HL-60/S4 treated with phorbol 12-myristate 13-acetate at 8.2 ng/mL for 4 days and 3 days (cell line): ENCODE measurements at regions not wholly inside any gene's neighbourhood (a gene's known extent, or its start where the extent isn't known, plus 50 kb on each side); places are given as distances from the start of the nearest gene placed in this dataset.

Experiments
- in situ Hi-C: fragments of 300-500 bp; cut with MboI; formaldehyde crosslinking; loops from 2 replicates; pipeline ENCODE4 v1.15.0; 2022; ENCODE audit warnings: low sequenced_read_pairs

GRCh38 chr7:25849500-25850184 lies 302.4 kb upstream of the NFE2L3 start:
- in situ Hi-C loops: loop anchor here (25.0 kb wide), 1 partner anchor 587 kb away; no protein-coding TSS in a partner anchor

GRCh38 chr7:25850216-25850615 lies 301.8 kb upstream of the NFE2L3 start:
- in situ Hi-C loops: no loop called here

- in situ Hi-C loops: no loop called here
Measured at GRCh38 chr7:25850735-25851134, 301.3 kb upstream of the NFE2L3 start.

DNA sequence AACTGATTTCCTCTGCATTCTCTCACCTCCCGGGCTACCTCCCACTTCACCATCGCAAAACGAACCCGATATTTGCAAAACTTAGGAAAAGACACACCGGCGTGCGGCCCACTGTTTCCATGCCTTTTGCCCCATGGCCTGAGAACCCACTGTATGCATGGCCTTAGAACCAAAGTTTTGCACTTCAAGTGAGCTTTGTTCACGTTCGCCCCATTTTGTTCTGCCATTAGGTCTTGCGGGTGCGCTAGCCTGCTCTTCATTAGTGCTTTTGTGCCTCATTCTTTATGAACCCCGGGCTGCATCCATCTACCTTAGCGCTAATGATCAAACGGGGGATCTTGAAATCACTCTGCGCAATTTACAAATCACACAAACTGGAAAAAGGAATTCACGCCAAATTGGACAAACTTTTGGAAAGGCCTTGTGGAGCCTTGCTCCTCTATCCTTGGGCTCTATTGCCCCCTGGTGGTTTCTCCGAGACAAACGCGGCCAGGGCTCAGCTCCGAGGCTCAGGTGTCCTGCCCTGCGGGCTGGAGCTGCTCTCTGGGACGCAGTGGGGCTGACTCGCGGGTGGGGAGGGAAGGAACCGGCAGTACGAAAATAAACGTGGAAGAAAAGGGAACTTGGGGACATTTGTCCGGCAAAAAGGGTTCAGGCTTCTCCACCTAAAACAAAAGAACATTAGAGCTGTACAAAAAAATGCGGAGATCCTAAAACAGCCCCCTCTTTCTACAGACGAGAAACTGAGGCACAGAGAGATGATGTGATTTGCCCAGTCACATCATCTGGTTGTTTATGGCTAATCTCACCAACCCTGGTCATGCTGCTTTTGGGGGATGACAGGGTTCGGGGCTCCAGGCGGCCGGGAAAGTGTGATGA lies 300.4 kb upstream of the NFE2L3 start:
- in situ Hi-C loops: no loop called here

DNA sequence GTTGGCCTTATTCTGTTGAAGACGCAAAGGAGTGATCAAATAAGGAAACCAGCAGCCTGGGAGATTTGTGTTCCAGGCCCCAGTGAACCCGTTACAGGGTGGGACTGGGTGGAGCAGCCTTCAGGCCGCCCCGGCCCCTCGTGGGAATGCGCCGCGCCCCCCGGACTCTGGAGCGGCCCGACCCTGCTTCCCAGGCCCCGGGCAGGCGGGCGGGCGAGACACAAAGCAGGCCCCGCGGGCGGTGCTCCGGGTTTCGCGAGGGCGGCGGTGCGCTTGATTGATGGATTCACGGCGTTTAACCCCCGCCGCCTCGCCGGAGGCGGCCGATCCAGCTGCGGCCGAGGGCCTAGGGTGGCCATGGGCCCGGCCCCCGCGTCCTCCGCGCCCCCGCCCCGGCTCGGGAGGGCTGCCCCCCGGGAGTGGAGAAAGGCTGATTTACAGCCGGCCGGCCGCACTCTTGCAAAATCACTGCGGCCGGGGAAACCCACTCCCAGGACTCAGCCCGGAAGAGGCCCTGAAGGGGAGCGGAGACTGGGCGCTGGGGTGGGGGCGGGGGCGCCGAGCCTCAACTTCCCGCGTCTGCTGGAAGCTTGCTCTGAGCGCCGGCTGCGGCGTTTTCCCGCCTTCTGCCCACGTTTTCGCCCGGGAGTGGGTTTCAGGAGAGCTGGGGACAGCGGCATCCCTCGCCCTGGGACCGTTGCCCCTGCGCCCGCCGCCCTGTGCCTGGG lies 299.6 kb upstream of the NFE2L3 start:
- in situ Hi-C loops: no loop called here

DNA sequence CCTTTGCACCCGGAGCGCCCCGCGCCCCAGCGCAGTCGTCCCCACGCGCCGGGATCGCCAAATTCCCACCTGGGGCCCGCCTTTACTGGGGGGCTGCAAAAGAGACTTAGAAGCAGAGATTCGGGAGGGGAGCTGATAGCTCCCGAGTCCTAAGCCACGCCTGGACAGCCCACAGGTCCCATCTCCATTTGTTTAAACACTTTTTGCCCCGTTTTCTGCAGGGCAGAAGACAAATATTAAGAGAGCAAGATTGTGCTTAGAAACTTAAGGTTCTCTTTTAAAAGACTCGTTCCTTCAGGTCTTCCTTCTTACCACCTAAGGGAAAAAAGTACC lies 299.1 kb upstream of the NFE2L3 start:
- in situ Hi-C loops: no loop called here

DNA sequence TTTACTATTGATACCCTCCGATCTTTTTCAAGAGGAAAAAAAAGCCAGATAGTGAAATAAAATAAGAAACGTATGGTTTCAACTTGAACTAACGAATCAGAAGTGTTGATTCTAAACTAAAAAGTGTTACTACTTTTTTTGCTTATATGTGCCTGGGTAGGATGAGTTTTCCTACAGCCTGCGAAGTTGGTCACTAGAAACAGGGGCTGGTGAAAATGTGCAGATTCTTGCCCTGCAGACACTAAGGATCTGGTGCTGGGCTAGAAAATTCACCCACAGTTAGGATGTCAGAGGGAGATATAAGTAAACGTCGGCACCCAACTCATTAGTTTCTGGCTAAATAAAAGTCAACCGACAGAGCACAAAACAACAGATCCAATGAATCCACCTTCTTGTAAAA lies 298.7 kb upstream of the NFE2L3 start:
- in situ Hi-C loops: no loop called here

DNA sequence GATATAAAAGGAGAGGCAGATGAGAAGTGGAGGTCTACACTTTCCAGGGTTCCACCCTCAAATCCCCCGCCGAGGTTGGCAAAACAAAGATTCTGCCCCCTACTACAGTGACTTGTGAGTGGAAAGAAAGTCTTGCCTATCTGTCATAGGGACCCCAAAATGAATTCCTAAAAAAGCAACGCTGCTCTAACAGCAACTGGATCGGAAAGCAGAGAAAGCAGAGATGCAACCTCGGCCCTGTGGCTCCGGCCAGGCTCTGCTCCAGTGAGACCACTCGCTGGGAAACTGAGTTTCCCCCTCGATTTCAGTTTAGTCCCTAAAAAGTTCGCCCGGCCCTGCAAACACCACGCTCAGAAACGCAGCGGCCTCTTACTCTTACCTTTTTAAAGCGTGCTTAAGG lies 297.9 kb upstream of the NFE2L3 start:
- in situ Hi-C loops: no loop called here

DNA sequence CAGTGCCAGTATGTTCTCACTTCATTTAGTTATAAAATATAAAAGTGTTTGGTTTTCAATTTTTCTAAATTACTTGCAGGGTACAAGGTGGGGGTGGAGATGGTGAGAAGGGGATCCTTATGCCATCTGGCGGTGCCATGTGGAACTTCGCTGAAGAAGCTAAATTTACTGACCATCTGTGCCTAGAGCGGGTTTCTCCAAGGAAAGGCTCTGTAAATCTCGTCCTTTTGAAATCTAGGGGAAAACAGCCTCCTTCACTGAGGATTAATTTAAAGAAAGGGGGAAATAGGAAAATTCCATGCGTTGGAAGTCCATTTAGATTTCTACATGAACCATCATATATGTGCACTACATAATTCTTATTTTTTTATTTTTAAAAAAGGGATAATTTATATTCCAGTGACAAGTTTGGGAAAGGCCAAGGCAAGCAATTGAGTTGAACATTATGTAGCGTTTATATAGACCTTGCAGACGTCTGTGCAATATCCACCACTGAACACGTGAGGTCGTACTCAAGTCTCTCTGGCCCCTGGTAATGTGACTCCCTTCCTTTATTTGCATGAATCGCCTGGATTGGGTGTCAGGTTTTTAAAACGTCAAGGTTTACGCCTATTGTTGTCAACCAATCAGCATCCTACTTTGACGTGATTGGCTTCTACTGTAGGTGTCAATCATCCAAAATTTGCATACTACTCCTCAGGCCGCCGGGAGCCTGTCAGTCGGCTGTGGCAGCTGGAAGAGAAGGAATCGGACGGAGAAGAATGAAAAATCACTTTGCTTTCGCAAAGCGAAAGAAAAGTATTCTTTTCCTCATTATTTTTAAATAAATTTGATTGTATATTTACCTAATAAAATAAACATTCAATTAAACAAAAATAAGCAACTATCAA lies 297.1 kb upstream of the NFE2L3 start:
- in situ Hi-C loops: no loop called here

- in situ Hi-C loops: no loop called here
Measured at GRCh38 chr7:25855854-25856782, 295.9 kb upstream of the NFE2L3 start.

DNA sequence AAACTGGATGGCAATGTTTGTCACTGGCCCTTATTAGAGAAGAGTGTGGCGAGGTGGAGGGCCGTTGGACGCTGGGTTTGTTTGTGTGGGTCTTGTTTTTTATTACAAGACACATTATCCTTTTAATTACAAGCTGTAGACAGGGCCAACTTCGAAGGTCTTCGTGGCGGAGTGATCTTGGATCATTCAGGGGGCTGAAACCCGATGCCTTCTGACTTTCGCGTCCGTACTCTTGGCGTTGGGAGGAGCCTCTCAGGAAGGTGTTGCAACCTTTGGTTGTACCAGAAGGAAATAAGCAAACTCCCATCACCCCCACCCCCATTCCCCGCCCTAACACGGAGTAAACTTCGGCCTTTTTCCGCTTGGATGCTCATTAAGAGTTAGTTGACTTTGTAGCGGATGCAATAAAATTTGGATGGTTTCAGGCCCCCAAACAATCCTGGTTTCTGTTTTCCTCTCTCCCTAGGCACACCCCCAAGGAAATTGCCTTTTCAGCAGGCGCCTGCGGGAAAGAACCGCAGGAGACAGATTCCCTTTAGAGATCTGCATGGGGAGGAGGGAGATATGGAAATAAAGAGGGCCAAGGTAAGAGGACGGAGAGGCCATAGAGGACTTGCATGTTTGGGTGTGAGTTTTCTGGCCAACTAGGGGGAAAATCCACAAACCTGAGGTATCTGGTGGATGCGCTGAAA lies 294.5 kb upstream of the NFE2L3 start:
- in situ Hi-C loops: no loop called here

- in situ Hi-C loops: no loop called here
Measured at GRCh38 chr7:25858200-25858524, 293.8 kb upstream of the NFE2L3 start.

DNA sequence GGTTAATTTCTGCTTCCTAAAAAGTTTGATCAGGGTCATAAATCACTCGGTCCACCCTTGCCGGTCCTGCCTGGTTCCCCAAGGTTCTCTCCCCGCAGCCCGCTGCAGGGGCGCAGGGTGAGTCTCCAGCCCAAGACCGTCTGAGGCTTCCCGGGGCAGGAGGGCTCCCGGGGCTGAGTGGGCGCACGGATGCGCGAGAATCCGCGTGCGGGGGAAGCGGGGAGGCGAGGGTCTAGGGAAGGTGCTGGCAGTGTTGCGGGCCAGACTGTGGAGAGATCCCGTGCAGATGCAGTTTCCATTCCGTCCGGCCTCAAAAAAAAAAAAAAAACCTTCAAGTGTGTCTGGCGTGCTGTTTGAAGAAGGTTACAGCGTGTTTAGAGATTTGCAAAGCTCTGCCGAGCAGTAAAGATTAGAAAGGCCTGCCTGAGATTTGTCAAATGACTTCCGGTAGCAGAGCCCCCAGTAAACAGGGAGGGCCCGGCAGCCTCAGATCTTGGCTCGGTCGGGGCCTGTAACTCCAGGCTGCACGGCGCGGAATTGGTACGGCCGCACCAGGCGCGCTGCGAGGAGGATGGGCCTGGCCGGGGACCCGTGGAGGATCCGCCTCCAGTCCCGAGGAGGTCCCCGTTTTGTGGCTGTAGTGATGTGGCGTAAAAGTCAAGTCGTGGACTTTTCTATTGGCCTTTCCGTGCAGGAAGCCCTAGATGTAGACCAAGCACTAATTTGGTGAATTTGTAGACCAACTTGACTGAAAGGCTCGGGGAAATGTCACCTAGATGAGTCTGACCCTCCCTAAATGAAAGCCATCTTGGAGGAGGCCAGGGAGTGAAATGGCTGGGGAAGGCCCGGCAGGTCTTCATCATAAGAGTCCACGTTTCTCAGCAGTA lies 293.2 kb upstream of the NFE2L3 start:
- in situ Hi-C loops: no loop called here

GRCh38 chr7:25859412-25860274 lies 292.4 kb upstream of the NFE2L3 start:
- in situ Hi-C loops: no loop called here

- in situ Hi-C loops: no loop called here
Measured at GRCh38 chr7:25860275-25861163, 291.5 kb upstream of the NFE2L3 start.

GRCh38 chr7:25861164-25861496 lies 290.9 kb upstream of the NFE2L3 start:
- in situ Hi-C loops: no loop called here
